GM12878 (cell line): ENCODE measurements at regions not wholly inside any gene's neighbourhood (a gene's known extent, or its start where the extent isn't known, plus 50 kb on each side); places are given as distances from the start of the nearest gene placed in this dataset.

Experiments used
- ATAC-seq: fragments of 200-7000 bp; cut with Tn5 transposase; 3 replicates; pipeline ENCODE4 v1.9.1; 2020; ENCODE audit warnings: mild to moderate bottlenecking, moderate library complexity
- BruUV-seq: library from RNA; stranded (reverse); fragments of 400-500 nt; replicated peaks from 2 replicates; lab custom pipeline; 2021; lab: Mats Ljungman, UMichigan
- CTCF ChIA-PET: fragments of 300-600 bp; sonication (Branson Sonifier 250); formaldehyde crosslinking; extraction: SDS; loops from one replicate; lab custom pipeline; 2021; ENCODE audit warnings: inconsistent platforms; lab: Yijun Ruan, JAX
- POLR2A ChIA-PET: fragments of 350-600 bp; formaldehyde crosslinking; extraction: SDS; loops from one replicate; lab custom pipeline; 2021; ENCODE audit warnings: inconsistent platforms; lab: Charles Lee
- RAD21 ChIA-PET: fragments of 300-600 bp; sonication (Branson Sonifier 250); formaldehyde crosslinking; loops from one replicate; lab custom pipeline; 2023; ENCODE audit warnings: antibody characterized with exemption; ENCODE audit not compliant: unreplicated experiment; lab: Charles Lee
- SMC1A ChIA-PET: fragments of 300-600 bp; sonication (Branson Sonifier 250); formaldehyde crosslinking; loops from one replicate; lab custom pipeline; 2023; ENCODE audit not compliant: unreplicated experiment, uncharacterized antibody; lab: Charles Lee
- DNase-seq: peaks from one replicate; pipeline ENCODE4 v3.0.0-alpha.2; 2011; ENCODE audit warnings: low read depth, low spot score
- FAIRE-seq: peaks from 3 replicates; lab custom pipeline; 2011; peaks lifted over from hg19 to GRCh38; lab: Jason Lieb, UNC
- H2AFZ ChIP-seq: 2 replicates; pipeline ENCODE4 v1.6.0; 2011; ENCODE audit warnings: low read depth, low read length, control low read depth; ENCODE audit not compliant: control insufficient read depth
- H3K27ac ChIP-seq: 2 replicates; pipeline ENCODE4 v1.5.1; 2011; ENCODE audit warnings: control low read depth; ENCODE audit not compliant: control insufficient read depth, insufficient read depth
- H3K27me3 ChIP-seq, 2 experiments: replicated peaks in 1 of 2; 2 replicates each; pipeline versions ENCODE4 v1.6.0 to v1.6.1; 2011; ENCODE audit warnings: low read length in 1 of 2; ENCODE audit not compliant: control insufficient read depth in 2 of 2, insufficient read depth in 2 of 2
- H3K36me3 ChIP-seq, 2 experiments: 2 replicates each; pipeline ENCODE4 v1.5.1; 2011; ENCODE audit warnings: low read length in 1 of 2; ENCODE audit not compliant: control insufficient read depth in 2 of 2, insufficient read depth in 2 of 2
- H3K4me1 ChIP-seq: 2 replicates; pipeline ENCODE4 v1.6.1; 2011; ENCODE audit warnings: mild to moderate bottlenecking, low read length, moderate library complexity, mixed read lengths; ENCODE audit not compliant: control insufficient read depth, insufficient read depth
- H3K4me2 ChIP-seq: 2 replicates; pipeline ENCODE4 v1.6.0; 2011; ENCODE audit warnings: control low read depth; ENCODE audit not compliant: control insufficient read depth, insufficient read depth
- H3K4me3 ChIP-seq: fragments of 200-600 bp; sonication (generic); 2 replicates; pipeline ENCODE4 v1.5.1; 2016
- H3K79me2 ChIP-seq: 2 replicates; pipeline ENCODE4 v1.6.0; 2011; ENCODE audit warnings: low read length; ENCODE audit not compliant: control insufficient read depth, insufficient read depth
- H3K9ac ChIP-seq: 2 replicates; pipeline ENCODE4 v1.8.0; 2011; ENCODE audit warnings: low read length, control low read depth, mixed read lengths; ENCODE audit not compliant: control insufficient read depth, insufficient read depth
- H3K9me3 ChIP-seq: replicated peaks from 3 replicates; pipeline ENCODE4 v1.5.1; 2011; ENCODE audit warnings: mild to moderate bottlenecking, low read length; ENCODE audit not compliant: control insufficient read depth, insufficient read depth
- H4K20me1 ChIP-seq: 2 replicates; pipeline ENCODE4 v1.6.0; 2011; ENCODE audit not compliant: control insufficient read depth, insufficient read depth
- BCL11A ChIP-seq: IDR thresholded peaks from 2 replicates; pipeline ENCODE4 v1.6.1; 2011; ENCODE audit warnings: low read depth, low read length
- DPF2 ChIP-seq: fragments of 450-650 bp; IDR thresholded peaks from 2 replicates; pipeline ENCODE4 v1.6.1; 2017; ENCODE audit warnings: mild to moderate bottlenecking
- EGR1 ChIP-seq, 2 experiments: IDR thresholded peaks; 1 replicate in 1 of 2; 2 replicates in 1 of 2; pipeline ENCODE4 v1.6.1; 2011 to 2012; ENCODE audit warnings: low read depth in 2 of 2, low read length in 2 of 2, borderline replicate concordance in 1 of 2, mild to moderate bottlenecking in 1 of 2, moderate library complexity in 1 of 2
- EZH2 ChIP-seq: IDR thresholded peaks from 2 replicates; pipeline ENCODE4 v1.6.1; 2012; ENCODE audit warnings: low read depth, mild to moderate bottlenecking, control low read depth, inconsistent platforms, low read length, borderline replicate concordance; ENCODE audit not compliant: control insufficient read depth
- FOS ChIP-seq: IDR thresholded peaks from 3 replicates; pipeline ENCODE4 v1.6.1; 2011; ENCODE audit warnings: borderline replicate concordance; ENCODE audit not compliant: insufficient read length; ENCODE audit errors: extremely low read depth
- HDAC2 ChIP-seq: fragments of 200-600 bp; sonication (generic); IDR thresholded peaks from 2 replicates; pipeline ENCODE4 v1.6.1; 2017
- KAT2A ChIP-seq: conservative IDR thresholded peaks from 2 replicates; pipeline ENCODE4 v1.6.1; 2011; ENCODE audit warnings: low read depth, low read length; ENCODE audit not compliant: control insufficient read depth
- LARP7 ChIP-seq: fragments of 450-650 bp; IDR thresholded peaks from 2 replicates; pipeline ENCODE4 v1.6.1; 2017; ENCODE audit warnings: mild to moderate bottlenecking
- MEF2A ChIP-seq: IDR thresholded peaks from 2 replicates; pipeline ENCODE4 v1.6.1; 2011; ENCODE audit warnings: low read depth, mild to moderate bottlenecking, low read length, moderate library complexity; ENCODE audit not compliant: insufficient read depth
- PAX5 ChIP-seq: IDR thresholded peaks from 2 replicates; pipeline ENCODE4 v1.6.1; 2011; ENCODE audit warnings: low read depth, low read length, borderline replicate concordance
- RELA ChIP-seq: fragments of 450-650 bp; IDR thresholded peaks from 2 replicates; pipeline ENCODE4 v1.8.0; 2014; ENCODE audit warnings: borderline replicate concordance; ENCODE audit not compliant: partially characterized antibody
- RFX5 ChIP-seq: IDR thresholded peaks from 2 replicates; pipeline ENCODE4 v1.6.1; 2011; ENCODE audit warnings: low read depth, low read length, improper control_type of control experiment
- RUNX3 ChIP-seq: IDR thresholded peaks from 2 replicates; pipeline ENCODE4 v1.6.1; 2012; ENCODE audit warnings: low read length, inconsistent platforms
- TCF7 ChIP-seq: IDR thresholded peaks from 2 replicates; pipeline ENCODE4 v1.6.1; 2014; ENCODE audit warnings: antibody characterized with exemption, borderline replicate concordance
- WGBS: methylation state at CpG from one replicate; pipeline ENCODE4 v1.1.6; 2016; ENCODE audit warnings: low lambda C conversion rate; ENCODE audit not compliant: insufficient replicate concordance, insufficient coverage; ENCODE audit errors: missing lambda C conversion rate; 5-methylcytosine and 5-hydroxymethylcytosine counted together
- in situ Hi-C: fragments of 300-500 bp; cut with MboI; formaldehyde crosslinking; loops from 9 replicates; pipeline ENCODE4 v1.14.3; 2018; ENCODE audit warnings: mixed read lengths
- intact Hi-C: fragments of 100-400 bp; cut with micrococcal nuclease; formaldehyde crosslinking; loops from one replicate; pipeline ENCODE4 v1.14.2; 2022; ENCODE audit not compliant: unreplicated experiment
- TF ChIP-seq, protein P1 (sequence below): IDR thresholded peaks from 2 replicates; pipeline ENCODE4 v1.6.1; 2011; ENCODE audit warnings: low read depth, low read length, improper control_type of control experiment, borderline replicate concordance
- TF ChIP-seq, protein P2 (sequence below): IDR thresholded peaks from 2 replicates; pipeline ENCODE4 v1.6.1; 2012; ENCODE audit warnings: improper control_type of control experiment, low read depth, low read length; ENCODE audit not compliant: insufficient replicate concordance
- TF ChIP-seq, protein P3 (sequence below): fragments of 450-650 bp; IDR thresholded peaks from 2 replicates; pipeline ENCODE4 v1.6.1; 2018; ENCODE audit warnings: borderline replicate concordance, mild to moderate bottlenecking; ENCODE audit not compliant: partially characterized antibody

DNA sequence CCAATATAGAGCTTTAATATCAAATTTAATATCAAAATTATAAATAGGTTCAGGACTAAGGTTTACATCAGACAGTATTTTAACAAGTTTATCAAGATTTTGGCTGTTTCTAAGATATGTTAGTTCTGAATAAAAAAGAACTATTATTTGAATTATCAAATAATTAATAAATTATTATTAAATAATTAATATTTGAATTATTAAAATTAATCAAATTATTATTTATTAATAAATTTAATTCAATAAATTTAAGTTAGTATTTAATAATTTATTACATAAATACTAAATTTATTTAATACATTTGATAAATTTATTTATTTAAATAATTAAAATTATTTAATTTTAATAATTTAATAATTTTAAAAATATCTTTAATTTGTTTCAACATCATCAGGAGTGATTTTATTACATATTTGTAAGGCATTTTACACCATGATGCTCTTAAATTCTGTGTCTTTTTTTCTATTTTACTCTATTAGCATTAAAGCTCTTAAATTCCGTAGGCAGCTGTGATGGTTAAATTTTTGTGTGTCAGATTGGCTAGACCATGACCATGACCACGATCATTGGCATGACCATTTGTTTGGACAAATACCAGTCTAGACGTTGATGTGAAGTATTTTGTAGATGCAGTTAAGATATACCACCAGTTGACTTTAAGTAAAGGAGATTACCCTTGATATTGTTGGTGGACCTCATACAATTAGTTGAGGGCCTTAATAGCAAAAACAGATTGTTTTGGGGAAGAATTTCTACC lies 82.6 kb downstream of the BBS10 start:
- no peaks in the 10 kb centered on the region; a peak in 1 of 4 replicates for H3K27me3 ChIP-seq
- FAIRE-seq = no peak
- CTCF ChIA-PET = interaction anchor here (0.6 to 1.1 kb wide), 3 partner anchors 12 to 157 kb away, joined by 3 read pairs; no protein-coding TSS in a partner anchor
- no peak for TF ChIP-seq MEF2A
- TF ChIP-seq, protein P1, sequence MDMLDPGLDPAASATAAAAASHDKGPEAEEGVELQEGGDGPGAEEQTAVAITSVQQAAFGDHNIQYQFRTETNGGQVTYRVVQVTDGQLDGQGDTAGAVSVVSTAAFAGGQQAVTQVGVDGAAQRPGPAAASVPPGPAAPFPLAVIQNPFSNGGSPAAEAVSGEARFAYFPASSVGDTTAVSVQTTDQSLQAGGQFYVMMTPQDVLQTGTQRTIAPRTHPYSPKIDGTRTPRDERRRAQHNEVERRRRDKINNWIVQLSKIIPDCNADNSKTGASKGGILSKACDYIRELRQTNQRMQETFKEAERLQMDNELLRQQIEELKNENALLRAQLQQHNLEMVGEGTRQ = no peak
- TF ChIP-seq RELA = no peak
- no peak for TF ChIP-seq LARP7
- TF ChIP-seq, protein P2, sequence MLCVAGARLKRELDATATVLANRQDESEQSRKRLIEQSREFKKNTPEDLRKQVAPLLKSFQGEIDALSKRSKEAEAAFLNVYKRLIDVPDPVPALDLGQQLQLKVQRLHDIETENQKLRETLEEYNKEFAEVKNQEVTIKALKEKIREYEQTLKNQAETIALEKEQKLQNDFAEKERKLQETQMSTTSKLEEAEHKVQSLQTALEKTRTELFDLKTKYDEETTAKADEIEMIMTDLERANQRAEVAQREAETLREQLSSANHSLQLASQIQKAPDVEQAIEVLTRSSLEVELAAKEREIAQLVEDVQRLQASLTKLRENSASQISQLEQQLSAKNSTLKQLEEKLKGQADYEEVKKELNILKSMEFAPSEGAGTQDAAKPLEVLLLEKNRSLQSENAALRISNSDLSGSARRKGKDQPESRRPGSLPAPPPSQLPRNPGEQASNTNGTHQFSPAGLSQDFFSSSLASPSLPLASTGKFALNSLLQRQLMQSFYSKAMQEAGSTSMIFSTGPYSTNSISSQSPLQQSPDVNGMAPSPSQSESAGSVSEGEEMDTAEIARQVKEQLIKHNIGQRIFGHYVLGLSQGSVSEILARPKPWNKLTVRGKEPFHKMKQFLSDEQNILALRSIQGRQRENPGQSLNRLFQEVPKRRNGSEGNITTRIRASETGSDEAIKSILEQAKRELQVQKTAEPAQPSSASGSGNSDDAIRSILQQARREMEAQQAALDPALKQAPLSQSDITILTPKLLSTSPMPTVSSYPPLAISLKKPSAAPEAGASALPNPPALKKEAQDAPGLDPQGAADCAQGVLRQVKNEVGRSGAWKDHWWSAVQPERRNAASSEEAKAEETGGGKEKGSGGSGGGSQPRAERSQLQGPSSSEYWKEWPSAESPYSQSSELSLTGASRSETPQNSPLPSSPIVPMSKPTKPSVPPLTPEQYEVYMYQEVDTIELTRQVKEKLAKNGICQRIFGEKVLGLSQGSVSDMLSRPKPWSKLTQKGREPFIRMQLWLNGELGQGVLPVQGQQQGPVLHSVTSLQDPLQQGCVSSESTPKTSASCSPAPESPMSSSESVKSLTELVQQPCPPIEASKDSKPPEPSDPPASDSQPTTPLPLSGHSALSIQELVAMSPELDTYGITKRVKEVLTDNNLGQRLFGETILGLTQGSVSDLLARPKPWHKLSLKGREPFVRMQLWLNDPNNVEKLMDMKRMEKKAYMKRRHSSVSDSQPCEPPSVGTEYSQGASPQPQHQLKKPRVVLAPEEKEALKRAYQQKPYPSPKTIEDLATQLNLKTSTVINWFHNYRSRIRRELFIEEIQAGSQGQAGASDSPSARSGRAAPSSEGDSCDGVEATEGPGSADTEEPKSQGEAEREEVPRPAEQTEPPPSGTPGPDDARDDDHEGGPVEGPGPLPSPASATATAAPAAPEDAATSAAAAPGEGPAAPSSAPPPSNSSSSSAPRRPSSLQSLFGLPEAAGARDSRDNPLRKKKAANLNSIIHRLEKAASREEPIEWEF = no peak
- no peak for TF ChIP-seq FOS
- no peak for TF ChIP-seq PAX5
- no peak for TF ChIP-seq EZH2
- TF ChIP-seq KAT2A = no peak
- TF ChIP-seq EGR1 (IDR thresholded peaks at IDR 0.05; ENCODE audit: borderline replicate concordance in 1 of 2, low read depth in 2 of 2, low read length in 2 of 2) = no peak
- TF ChIP-seq RUNX3 = no peak
- TF ChIP-seq RFX5 = no peak
- no peak for TF ChIP-seq TCF7
- TF ChIP-seq, protein P3, sequence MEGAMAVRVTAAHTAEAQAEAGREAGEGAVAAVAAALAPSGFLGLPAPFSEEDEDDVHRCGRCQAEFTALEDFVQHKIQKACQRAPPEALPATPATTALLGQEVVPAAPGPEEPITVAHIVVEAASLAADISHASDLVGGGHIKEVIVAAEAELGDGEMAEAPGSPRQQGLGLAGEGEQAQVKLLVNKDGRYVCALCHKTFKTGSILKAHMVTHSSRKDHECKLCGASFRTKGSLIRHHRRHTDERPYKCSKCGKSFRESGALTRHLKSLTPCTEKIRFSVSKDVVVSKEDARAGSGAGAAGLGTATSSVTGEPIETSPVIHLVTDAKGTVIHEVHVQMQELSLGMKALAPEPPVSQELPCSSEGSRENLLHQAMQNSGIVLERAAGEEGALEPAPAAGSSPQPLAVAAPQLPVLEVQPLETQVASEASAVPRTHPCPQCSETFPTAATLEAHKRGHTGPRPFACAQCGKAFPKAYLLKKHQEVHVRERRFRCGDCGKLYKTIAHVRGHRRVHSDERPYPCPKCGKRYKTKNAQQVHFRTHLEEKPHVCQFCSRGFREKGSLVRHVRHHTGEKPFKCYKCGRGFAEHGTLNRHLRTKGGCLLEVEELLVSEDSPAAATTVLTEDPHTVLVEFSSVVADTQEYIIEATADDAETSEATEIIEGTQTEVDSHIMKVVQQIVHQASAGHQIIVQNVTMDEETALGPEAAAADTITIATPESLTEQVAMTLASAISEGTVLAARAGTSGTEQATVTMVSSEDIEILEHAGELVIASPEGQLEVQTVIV = no peak
- TF ChIP-seq BCL11A = no peak
- TF ChIP-seq DPF2 = no peak
- no peak for TF ChIP-seq HDAC2

More for the DNA sequence above, 82.6 kb downstream of the BBS10 start:
- SMC1A ChIA-PET = no interaction called here
- no peak overlapping the region for H3K4me3 ChIP-seq
- in situ Hi-C loops (no loop called here), intact Hi-C loops (no loop called here)
- BruUV-seq = no TSS peak
- DNase-seq (no peak), ATAC-seq (no peak)
- no peaks in the 10 kb centered on the region for H4K20me1 ChIP-seq
- no peak overlapping the region for H2AFZ ChIP-seq
- no peaks in the 10 kb centered on the region for H3K9me3 ChIP-seq
- H3K27ac ChIP-seq = no peak overlapping the region
- no peaks in the 10 kb centered on the region for H3K4me1 ChIP-seq
- RAD21 ChIA-PET = no interaction called here
- 20% methylated on average over 3 of the region's 3 CpGs for WGBS
- H3K4me2 ChIP-seq = no peak overlapping the region
- H3K79me2 ChIP-seq = no peaks in the 10 kb centered on the region
- no peak overlapping the region for H3K9ac ChIP-seq
- POLR2A ChIA-PET = no interaction called here
- H3K36me3 ChIP-seq = no peaks in the 10 kb centered on the region
